ENCODE measurements at regions not wholly inside any gene's neighbourhood (a gene's known extent, or its start where the extent isn't known, plus 50 kb on each side); places are given as distances from the start of the nearest gene placed in this dataset.
A peak's percentile ranks its signal among the peaks of the same experiment; 100 is the strongest.
"Not testable (repeated sequence)": the region's sequence is repeated elsewhere in the genome, so short reads cannot be mapped to it uniquely, and the experiment has no call there.

GRCh38 chr1:185432948-185433347 is 115.9 kb upstream of the IVNS1ABP start:
- DNase-seq = no peak

- DNase-seq = no peak
Observed at GRCh38 chr1:185431612-185432011, 114.6 kb upstream of the IVNS1ABP start.

GRCh38 chr1:185429668-185430067 is 112.6 kb upstream of the IVNS1ABP start:
- not testable (repeated sequence) for DNase-seq

DNA sequence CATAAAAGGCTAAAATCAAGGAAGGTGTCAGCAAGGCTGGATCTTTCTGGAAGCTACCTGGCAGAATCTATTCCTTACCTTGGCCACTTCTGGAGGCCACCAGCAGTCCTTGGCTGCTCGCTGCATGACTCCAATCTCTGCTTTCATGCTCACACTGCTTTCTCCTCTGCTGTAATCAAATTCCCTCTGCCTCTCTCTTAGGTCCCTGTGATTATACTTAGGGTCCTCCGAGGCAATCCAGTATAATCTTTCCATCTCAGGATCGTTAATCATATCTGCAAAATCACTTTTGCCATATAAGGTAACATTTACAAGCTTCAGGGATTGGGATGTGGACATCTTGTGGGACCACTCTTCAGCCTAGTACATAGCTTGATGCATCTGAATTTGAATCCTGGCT is 110.7 kb upstream of the IVNS1ABP start:
- no peak for DNase-seq

- DNase-seq = peak; percentile 24
Observed at GRCh38 chr1:185427264-185427663, 110.2 kb upstream of the IVNS1ABP start.

DNA sequence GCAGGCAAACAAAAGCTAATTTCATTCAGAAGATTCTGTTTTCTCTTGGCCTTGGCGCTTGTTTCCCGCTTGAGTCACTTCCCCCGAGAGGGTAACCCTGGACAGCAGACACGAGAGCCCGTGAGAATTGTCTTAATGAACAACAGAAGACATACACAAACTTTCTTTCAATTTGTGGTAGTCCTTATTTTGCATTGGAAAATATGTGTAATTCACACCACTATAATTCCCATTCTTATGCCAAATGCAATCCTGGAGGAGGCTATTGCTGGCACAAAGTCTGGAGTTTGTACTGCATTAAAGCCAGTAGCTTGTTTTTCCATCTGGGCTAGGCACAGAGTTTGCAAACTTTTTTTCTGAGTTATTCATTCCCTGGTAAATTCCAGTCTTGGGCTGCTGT is 109.8 kb upstream of the IVNS1ABP start:
- DNase-seq = peak; percentile 83

GRCh38 chr1:185425163-185425562 is 108.1 kb upstream of the IVNS1ABP start:
- DNase-seq = no peak

GRCh38 chr1:185421485-185422107 is 104.6 kb upstream of the IVNS1ABP start:
- DNase-seq = peak; percentile 86

DNA sequence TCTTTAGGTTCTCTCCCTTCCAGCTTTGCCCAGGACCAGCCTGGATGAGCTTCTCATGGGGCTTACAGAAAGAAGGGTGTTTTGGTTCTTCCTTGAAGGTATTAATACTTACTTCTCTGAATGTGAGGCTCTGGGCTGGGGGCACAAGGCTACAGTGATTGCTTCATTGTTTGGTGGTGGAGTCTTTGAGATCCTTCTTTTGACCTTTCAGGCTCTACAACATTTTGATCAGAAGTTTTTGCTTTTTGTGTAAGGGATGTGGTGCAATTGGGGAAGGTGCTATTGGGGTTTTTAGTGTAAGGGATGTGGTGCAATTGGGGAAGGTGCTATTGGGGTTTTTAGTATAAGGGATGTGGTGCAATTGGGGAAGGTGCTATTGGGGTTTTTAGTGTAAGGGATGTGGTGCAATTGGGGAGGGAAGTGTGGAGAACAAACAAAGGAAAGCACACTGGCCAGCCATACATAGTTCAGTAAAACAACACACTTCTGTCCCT is 103.6 kb upstream of the IVNS1ABP start:
- no peak for DNase-seq

DNA sequence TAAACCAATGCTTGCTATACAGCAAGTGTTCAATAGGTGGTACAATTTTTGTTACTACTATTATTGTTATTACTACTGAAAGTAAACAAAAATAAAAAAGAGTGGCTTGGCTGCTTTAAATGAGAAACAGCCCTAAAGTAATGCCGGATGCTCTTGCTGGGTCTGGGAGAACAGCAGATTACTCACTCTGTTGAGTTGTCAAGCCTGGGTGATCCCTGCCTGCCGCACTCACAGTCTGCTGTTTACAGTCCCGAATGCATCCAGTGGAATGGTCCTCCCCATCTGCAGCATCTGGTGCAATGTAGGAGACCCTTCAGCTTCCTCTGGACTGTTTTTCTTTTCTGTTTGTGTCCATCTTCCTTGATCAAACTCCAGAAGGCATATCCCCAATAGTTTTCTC is 102.7 kb upstream of the IVNS1ABP start:
- DNase-seq = peak; percentile 73

GRCh38 chr1:185418472-185418871 is 101.4 kb upstream of the IVNS1ABP start:
- DNase-seq = no peak

DNA sequence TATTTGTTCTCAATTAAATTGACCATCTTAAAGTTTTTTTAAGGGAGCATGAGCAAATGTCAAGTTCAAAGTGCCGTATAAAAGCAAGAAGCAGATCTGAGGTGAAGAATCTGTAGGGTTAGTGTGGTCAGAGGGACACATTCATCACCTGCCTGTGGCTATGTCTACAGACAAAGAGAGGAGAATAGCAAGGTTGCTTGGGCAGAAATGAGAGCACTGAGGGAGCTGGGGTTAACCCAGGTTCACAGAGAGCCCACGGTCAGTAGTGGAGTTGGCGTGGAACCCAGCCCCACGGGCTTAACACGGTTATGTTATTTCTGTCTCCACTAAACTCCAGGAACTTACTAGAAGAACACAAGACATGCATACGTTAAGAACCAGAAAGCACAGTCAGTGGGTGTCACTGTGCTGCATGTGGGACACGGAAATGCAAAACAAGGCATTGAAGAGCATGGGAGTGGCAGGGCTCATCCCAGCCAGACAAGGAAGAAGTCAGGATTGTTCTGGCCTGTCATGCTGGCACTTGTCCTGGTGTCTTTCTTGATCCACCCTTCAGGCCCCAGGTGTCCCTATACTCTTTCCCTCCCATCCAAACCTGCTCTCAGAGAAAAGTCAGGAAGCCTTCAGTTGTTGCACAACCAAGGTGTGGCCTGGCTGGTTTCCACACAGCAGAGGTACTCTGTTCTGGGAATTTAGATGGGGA is 95.5 kb upstream of the IVNS1ABP start:
- DNase-seq = no peak

DNA sequence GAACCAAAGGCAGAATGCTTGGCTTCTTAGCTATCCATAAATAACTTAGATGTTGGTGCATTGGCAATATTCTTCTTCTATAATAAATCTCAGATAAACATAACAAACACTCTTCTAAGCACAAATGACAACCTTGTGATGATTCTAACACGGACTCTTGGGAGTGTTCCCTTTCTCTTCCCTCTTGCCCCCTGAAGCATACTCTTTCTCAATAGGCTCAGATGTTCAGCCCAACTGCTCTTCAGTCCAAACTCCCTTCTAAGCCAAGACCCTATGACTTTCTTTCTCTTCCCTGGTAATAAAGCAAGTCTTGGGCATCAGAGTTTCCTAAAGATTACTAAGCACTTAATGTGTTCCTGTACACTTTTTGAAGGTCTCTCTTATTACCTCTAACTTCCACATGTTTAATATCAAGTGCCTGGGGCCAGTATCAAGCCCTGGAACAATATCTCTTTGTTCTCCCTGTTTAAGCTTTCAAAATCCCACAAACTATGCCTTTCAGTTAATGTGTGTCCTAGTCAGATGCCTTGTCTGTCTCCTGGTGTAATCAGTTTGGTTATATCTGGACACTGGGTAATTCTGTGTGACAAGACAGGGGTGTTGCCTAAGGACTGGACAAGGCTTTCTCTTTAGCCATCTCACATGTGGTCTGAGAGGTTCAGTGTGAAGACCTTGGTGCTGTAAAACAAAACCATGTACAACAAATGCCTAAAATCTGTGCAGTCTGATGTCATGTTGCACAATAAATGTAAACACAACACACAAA is 92.9 kb upstream of the IVNS1ABP start:
- DNase-seq = no peak

DNA sequence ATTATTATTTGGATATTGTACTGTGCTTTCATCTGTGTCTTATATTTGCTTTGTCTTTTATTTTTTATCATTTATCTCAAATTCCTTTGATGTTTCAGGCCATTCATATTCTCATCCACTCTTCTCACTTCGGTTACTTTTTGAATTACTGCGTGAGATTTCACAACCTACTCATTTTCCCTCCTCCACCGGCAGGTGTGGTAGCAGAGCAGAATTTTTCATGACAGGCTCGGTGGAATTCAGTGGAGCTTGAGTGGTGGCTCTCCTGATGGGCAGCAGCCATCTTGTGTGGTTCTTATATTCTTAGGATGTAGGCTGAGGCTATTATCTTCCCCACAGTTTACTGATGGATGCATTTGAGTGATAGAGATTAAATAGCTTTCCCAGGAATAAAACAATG is 92.3 kb upstream of the IVNS1ABP start:
- DNase-seq = no peak

DNA sequence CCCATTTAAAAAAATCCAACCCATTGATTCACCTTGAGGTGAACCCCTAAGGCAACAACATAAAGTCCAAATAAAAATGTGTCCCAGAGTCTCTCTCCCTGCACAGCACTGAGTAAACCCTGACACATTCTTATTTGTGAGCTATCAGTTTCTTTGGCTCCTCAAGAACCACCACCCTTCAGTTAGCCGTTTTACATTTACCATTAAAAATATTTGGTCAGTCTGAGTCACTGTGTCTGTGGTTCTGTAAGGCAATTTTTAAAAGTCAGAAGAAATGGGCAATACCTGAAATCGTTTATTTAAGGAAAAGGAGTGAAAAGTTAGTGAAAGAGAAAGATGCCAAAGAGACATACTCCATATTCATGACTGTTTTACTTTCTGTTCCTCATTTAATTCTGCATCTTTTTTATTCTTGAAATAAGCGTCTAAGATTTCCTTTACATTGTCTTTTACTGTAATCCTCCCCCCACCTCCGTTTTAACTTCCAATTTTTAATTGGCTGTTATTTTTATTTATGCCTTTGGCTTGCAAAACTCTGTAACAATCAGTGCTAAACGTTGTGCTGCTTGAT is 91.7 kb upstream of the IVNS1ABP start:
- DNase-seq = peak; percentile 25

DNA sequence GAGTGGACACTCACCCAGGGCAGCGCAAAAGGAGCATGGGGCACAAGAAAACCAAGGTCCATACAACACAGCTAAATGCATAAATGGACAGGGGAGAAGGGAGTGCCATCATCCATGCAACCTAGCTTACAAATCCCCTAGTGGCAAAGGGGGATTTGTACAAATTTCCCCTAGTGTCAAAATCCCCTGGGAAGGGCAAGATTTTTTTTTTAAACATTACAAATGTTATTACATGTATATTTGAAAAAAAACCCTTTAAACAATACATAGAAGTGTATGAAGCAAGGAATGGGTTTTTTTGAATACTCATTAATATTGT is 89.6 kb upstream of the IVNS1ABP start:
- no peak for DNase-seq

DNA sequence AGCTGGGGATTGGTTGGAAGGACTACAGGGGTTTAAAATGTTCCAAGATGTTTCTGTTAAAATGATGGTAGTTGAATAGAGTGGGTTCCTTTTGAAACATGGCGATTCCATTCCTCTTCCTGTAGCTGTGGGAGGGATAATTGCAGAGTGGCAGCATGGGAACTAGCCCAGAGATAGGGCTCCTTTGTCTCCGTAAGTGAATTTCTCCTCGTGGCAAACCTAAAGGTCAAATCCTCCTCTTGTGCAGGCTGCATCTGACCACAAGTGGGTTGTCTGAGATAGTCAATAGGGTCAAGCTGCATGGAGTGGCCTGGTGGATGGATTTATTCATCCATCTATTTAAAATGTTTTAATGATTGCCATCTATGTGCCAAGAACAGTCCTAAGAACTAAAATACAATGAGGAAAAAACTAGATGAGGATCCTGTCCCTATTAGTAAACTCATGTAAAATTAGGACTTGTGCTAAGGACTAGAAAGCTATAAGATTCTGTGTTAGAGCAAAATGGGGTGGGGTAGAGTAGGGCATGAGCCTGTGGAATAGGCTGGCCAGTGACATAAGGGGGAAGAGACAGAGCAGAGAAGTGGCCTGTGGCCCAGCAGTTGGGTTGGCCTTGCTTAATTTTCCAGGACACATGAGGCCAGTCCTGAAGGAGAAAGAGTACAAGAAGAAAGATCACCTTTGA is 89.1 kb upstream of the IVNS1ABP start:
- no peak for DNase-seq

GRCh38 chr1:185404907-185405568 is 88.0 kb upstream of the IVNS1ABP start:
- DNase-seq = no peak

DNA sequence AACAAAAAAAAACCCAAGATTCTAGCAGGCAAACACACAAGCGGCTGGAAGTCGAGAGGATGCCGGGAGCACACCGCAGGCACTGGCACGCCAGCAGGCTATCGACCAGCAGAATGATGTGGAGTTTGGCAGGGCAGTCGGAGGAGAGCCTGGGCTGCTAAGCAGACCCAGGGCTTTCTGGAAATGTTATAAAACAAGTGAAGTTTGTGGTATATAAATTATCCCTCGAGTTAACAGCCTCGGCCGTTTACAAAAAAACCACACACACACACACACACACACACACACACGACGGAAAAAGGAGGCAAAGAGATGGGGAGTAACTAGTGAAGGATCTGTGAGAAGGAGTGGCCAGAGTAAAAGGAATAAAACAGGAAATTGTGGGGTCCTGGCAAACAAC is 87.2 kb upstream of the IVNS1ABP start:
- no peak for DNase-seq

GRCh38 chr1:185402930-185403329 is 85.9 kb upstream of the IVNS1ABP start:
- no peak for DNase-seq

- peak; percentile 90 for DNase-seq
Observed at GRCh38 chr1:185401019-185401418, 84.0 kb upstream of the IVNS1ABP start.

- peak; percentile 82 for DNase-seq
Observed at GRCh38 chr1:185400052-185400451, 83.0 kb upstream of the IVNS1ABP start.

Measured in fibroblast of skin of back (primary cell).